ENCODE measurements at regions not wholly inside any gene's neighbourhood (a gene's known extent, or its start where the extent isn't known, plus 50 kb on each side); places are given as distances from the start of the nearest gene placed in this dataset.

DNA sequence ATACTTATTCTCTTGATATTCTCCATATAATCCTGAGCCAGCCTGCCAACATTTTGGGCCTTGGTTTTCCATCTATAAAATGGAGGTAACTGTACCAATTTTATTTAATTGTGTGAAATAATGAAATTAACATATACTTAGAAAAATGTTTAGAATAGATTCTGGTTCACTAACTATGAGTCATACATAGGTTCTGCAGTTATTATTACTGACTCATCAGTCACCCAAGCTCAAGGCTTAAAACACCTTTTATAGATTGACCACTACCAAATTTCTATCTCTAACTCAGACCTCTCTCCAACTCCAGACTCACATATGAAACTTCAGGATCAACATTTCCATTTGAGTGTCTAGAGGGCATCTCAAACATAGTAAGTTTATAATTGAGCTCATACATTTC, 1277.2 kb upstream of the GJE1 start:
- Mint-ChIP-seq H3K4me3 (no peak overlapping the region), H3K27me3 (ENCODE audit: insufficient read depth) (no peaks in the 10 kb centered on the region; the same call in none of the 2 replicates), H3K9me3 (no peaks in the 10 kb centered on the region), H3K4me1 (ENCODE audit: low read depth) (peaks cover 77% of the 10 kb centered on the region), H3K27ac (no peak overlapping the region), H3K36me3 (ENCODE audit: low read depth) (peaks cover 27% of the 10 kb centered on the region)
- no peak for DNase-seq
- TF ChIP-seq, protein P1, sequence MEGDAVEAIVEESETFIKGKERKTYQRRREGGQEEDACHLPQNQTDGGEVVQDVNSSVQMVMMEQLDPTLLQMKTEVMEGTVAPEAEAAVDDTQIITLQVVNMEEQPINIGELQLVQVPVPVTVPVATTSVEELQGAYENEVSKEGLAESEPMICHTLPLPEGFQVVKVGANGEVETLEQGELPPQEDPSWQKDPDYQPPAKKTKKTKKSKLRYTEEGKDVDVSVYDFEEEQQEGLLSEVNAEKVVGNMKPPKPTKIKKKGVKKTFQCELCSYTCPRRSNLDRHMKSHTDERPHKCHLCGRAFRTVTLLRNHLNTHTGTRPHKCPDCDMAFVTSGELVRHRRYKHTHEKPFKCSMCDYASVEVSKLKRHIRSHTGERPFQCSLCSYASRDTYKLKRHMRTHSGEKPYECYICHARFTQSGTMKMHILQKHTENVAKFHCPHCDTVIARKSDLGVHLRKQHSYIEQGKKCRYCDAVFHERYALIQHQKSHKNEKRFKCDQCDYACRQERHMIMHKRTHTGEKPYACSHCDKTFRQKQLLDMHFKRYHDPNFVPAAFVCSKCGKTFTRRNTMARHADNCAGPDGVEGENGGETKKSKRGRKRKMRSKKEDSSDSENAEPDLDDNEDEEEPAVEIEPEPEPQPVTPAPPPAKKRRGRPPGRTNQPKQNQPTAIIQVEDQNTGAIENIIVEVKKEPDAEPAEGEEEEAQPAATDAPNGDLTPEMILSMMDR (IDR thresholded peaks at IDR 0.05) = no peak

- DNase-seq = no peak
- peaks cover 82% of the 10 kb centered on the region for H3K4me1 Mint-ChIP-seq (ENCODE audit: low read depth)
- H3K4me3 Mint-ChIP-seq = no peak overlapping the region
- TF ChIP-seq, protein P1 (IDR thresholded peaks at IDR 0.05) = no peak
- H3K27ac Mint-ChIP-seq = no peak overlapping the region
- H3K27me3 Mint-ChIP-seq (ENCODE audit: insufficient read depth) = no peaks in the 10 kb centered on the region; the same call in 1 of the 2 replicates
- peaks cover 20% of the 10 kb centered on the region for H3K36me3 Mint-ChIP-seq (ENCODE audit: low read depth)
- no peaks in the 10 kb centered on the region for H3K9me3 Mint-ChIP-seq
These were observed 1278.4 kb upstream of the GJE1 start for GRCh38 chr6:140854318-140854717.

DNA sequence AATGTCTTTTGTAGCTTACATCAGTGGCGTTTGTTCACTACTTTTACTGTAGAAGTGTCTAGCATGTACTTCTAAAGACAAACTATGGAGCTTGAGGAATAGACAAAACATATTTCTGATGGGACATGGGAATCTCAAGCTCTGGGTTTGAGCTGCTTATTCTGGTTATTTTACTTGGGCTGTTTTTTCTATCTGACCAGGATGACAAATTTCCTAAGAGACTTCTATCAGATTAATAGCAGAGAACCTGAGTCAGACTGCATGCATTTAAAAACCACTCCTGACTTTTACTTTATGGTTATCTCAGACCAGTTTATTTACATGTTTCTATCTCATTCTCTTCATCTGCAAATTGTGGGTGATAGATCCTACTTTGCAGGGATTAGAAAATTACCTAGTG, 1282.3 kb upstream of the GJE1 start:
- H3K4me1 Mint-ChIP-seq (ENCODE audit: low read depth) = peaks cover 88% of the 10 kb centered on the region
- TF ChIP-seq, protein P1 (IDR thresholded peaks at IDR 0.05) = no peak
- H3K27me3 Mint-ChIP-seq (ENCODE audit: insufficient read depth) = no peaks in the 10 kb centered on the region; the same call in 1 of the 2 replicates
- H3K27ac Mint-ChIP-seq = peak overlapping the region; percentile 72
- peaks cover 15% of the 10 kb centered on the region for H3K36me3 Mint-ChIP-seq (ENCODE audit: low read depth)
- DNase-seq = peak; percentile 73
- no peak overlapping the region for H3K4me3 Mint-ChIP-seq
- H3K9me3 Mint-ChIP-seq = no peaks in the 10 kb centered on the region

DNA sequence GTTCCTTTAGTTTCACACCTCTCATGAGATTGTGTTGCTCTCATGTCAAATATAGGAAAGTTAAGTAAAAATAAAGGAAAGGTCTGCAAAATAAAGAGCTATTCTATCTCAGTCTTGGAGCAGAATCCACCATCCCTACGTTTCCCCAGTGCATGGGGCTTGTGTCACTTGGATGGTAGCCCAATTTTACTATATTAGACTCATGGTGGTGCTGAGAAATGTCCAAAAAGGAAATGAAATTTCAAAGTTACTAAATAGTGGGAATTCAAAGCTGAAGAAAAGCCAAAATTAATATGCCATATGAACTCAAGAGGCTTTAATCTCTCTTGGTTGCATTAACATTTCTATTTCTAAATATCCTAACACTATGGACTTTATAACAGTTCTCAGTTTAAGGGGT, 1283.3 kb upstream of the GJE1 start:
- TF ChIP-seq, protein P1 (IDR thresholded peaks at IDR 0.05) = no peak
- H3K4me1 Mint-ChIP-seq (ENCODE audit: low read depth) = peaks cover 90% of the 10 kb centered on the region
- H3K27ac Mint-ChIP-seq = peak overlapping the region; percentile 58
- no peak for DNase-seq
- peaks cover 10% of the 10 kb centered on the region; the same call in 1 of the 2 replicates for H3K36me3 Mint-ChIP-seq (ENCODE audit: low read depth)
- no peaks in the 10 kb centered on the region; the same call in 1 of the 2 replicates for H3K27me3 Mint-ChIP-seq (ENCODE audit: insufficient read depth)
- H3K9me3 Mint-ChIP-seq = no peaks in the 10 kb centered on the region
- H3K4me3 Mint-ChIP-seq = peak overlapping the region; percentile 17; the same call in 1 of the 2 replicates

- Mint-ChIP-seq H3K9me3 (peaks cover 4% of the 10 kb centered on the region), H3K4me1 (ENCODE audit: low read depth) (peaks cover 92% of the 10 kb centered on the region), H3K27ac (peak overlapping the region; percentile 58), H3K27me3 (ENCODE audit: insufficient read depth) (no peaks in the 10 kb centered on the region; the same call in 1 of the 2 replicates), H3K36me3 (ENCODE audit: low read depth) (peaks cover 24% of the 10 kb centered on the region), H3K4me3 (no peak overlapping the region)
- TF ChIP-seq, protein P1 (IDR thresholded peaks at IDR 0.05) = no peak
- no peak for DNase-seq
These were observed 1285.5 kb upstream of the GJE1 start for GRCh38 chr6:140847262-140847645.

Measured in HFFc6 (cell line).